ENCODE measurements at regions not wholly inside any gene's neighbourhood (a gene's known extent, or its start where the extent isn't known, plus 50 kb on each side); places are given as distances from the start of the nearest gene placed in this dataset.

DNA sequence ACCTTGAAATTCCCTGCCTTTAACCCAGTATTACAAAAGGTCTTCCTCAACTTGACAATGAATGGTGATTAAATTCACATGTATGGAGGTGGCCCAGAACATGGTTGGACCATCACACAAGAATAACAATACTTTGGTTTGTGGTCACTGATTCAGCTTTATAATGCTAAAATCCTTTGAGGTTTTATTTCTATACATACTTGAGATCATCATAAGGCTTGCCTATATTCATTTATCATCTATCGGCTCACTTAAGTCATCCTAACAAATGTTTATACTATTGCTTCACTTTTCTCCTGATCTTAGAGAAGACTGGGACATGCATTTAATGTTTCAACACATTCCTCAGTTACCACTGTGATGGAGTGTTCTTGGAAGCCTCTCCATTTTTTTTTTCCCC lies 191.3 kb downstream of the DMAC1 start:
- TF ChIP-seq, protein P1, sequence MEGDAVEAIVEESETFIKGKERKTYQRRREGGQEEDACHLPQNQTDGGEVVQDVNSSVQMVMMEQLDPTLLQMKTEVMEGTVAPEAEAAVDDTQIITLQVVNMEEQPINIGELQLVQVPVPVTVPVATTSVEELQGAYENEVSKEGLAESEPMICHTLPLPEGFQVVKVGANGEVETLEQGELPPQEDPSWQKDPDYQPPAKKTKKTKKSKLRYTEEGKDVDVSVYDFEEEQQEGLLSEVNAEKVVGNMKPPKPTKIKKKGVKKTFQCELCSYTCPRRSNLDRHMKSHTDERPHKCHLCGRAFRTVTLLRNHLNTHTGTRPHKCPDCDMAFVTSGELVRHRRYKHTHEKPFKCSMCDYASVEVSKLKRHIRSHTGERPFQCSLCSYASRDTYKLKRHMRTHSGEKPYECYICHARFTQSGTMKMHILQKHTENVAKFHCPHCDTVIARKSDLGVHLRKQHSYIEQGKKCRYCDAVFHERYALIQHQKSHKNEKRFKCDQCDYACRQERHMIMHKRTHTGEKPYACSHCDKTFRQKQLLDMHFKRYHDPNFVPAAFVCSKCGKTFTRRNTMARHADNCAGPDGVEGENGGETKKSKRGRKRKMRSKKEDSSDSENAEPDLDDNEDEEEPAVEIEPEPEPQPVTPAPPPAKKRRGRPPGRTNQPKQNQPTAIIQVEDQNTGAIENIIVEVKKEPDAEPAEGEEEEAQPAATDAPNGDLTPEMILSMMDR (conservative IDR thresholded peaks at IDR 0.05): no peak
- no peak for TF ChIP-seq EZH2 (IDR thresholded peaks at IDR 0.05; ENCODE audit: low read depth)
